ENCODE measurements at regions not wholly inside any gene's neighbourhood (a gene's known extent, or its start where the extent isn't known, plus 50 kb on each side); places are given as distances from the start of the nearest gene placed in this dataset.

GRCh38 chr10:45154502-45154901 is 153.8 kb downstream of the ZNF22 start:
- TF ChIP-seq CTCF (optimal IDR thresholded peaks at IDR 0.05 in 1 of 3, IDR thresholded peaks at IDR 0.05 in 1 of 3, conservative IDR thresholded peaks at IDR 0.05 in 1 of 3; ENCODE audit: extremely low read depth in 1 of 3, insufficient read depth in 2 of 3, low read length in 3 of 3) (no peak), EZH2 (IDR thresholded peaks at IDR 0.05; ENCODE audit: low read length) (no peak)

Measured in keratinocyte (primary cell).